Glutamatergic neuron (in vitro differentiated cells): ENCODE measurements at regions not wholly inside any gene's neighbourhood (a gene's known extent, or its start where the extent isn't known, plus 50 kb on each side); places are given as distances from the start of the nearest gene placed in this dataset.

Source experiments
- DNase-seq: peaks from one replicate; pipeline ENCODE4 v3.0.0; 2022
- H3K27ac Mint-ChIP-seq: one replicate; pipeline ENCODE4 v1.8.0; 2020; ENCODE audit warnings: mild to moderate bottlenecking, mixed read lengths, inconsistent platforms; ENCODE audit not compliant: unreplicated experiment
- H3K27me3 Mint-ChIP-seq: one replicate; pipeline ENCODE4 v1.8.0; 2020; ENCODE audit warnings: mild to moderate bottlenecking, moderate library complexity, mixed read lengths, inconsistent platforms; ENCODE audit not compliant: unreplicated experiment
- H3K36me3 Mint-ChIP-seq: one replicate; pipeline ENCODE4 v1.8.0; 2020; ENCODE audit warnings: mild to moderate bottlenecking, mixed read lengths, inconsistent platforms; ENCODE audit not compliant: unreplicated experiment
- H3K4me1 Mint-ChIP-seq: one replicate; pipeline ENCODE4 v1.8.0; 2020; ENCODE audit warnings: mild to moderate bottlenecking, low read depth, mixed read lengths, inconsistent platforms; ENCODE audit not compliant: unreplicated experiment
- H3K4me3 Mint-ChIP-seq: one replicate; pipeline ENCODE4 v1.8.0; 2020; ENCODE audit warnings: mild to moderate bottlenecking, mixed read lengths, inconsistent platforms; ENCODE audit not compliant: unreplicated experiment
- H3K9me3 Mint-ChIP-seq: one replicate; pipeline ENCODE4 v1.8.0; 2020; ENCODE audit warnings: mild to moderate bottlenecking, moderate library complexity, mixed read lengths, inconsistent platforms; ENCODE audit not compliant: unreplicated experiment
- TF ChIP-seq, protein P1 (sequence below): fragments of 200-600 bp; sonication (generic); IDR thresholded peaks from one replicate; pipeline ENCODE4 v1.5.0; 2021; ENCODE audit not compliant: partially characterized antibody, unreplicated experiment

DNA sequence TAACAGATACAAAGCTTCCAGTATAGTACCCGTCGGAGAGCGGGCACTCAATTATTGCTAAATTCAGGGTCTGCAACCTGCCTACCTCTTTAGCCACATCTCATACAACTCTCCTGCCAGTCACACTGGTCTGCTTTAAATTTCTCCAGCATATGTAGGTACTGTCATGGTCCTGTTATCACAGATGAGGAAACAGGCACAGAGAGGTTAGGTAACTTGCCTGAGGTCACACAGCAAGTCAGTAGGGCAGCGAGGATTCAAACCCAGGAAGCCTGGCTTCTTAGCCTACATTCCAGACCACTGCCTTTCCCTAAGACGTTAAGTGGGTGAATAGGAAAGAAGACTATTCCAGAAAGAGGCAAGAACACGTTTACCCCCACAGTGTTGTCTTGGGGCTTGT, 186.0 kb upstream of the NFIB start:
- no peaks in the 10 kb centered on the region for H3K4me1 Mint-ChIP-seq

GRCh38 chr9:14498824-14499223, 184.9 kb upstream of the NFIB start:
- TF ChIP-seq, protein P1, sequence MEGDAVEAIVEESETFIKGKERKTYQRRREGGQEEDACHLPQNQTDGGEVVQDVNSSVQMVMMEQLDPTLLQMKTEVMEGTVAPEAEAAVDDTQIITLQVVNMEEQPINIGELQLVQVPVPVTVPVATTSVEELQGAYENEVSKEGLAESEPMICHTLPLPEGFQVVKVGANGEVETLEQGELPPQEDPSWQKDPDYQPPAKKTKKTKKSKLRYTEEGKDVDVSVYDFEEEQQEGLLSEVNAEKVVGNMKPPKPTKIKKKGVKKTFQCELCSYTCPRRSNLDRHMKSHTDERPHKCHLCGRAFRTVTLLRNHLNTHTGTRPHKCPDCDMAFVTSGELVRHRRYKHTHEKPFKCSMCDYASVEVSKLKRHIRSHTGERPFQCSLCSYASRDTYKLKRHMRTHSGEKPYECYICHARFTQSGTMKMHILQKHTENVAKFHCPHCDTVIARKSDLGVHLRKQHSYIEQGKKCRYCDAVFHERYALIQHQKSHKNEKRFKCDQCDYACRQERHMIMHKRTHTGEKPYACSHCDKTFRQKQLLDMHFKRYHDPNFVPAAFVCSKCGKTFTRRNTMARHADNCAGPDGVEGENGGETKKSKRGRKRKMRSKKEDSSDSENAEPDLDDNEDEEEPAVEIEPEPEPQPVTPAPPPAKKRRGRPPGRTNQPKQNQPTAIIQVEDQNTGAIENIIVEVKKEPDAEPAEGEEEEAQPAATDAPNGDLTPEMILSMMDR = no peak
- Mint-ChIP-seq H3K27ac (no peak overlapping the region), H3K9me3 (no peaks in the 10 kb centered on the region), H3K36me3 (no peaks in the 10 kb centered on the region), H3K4me3 (no peak overlapping the region), H3K27me3 (no peaks in the 10 kb centered on the region), H3K4me1 (no peaks in the 10 kb centered on the region)
- DNase-seq = no peak

More for the DNA sequence above, 186.0 kb upstream of the NFIB start:
- Mint-ChIP-seq H3K27ac (no peak overlapping the region), H3K9me3 (no peaks in the 10 kb centered on the region), H3K4me3 (no peak overlapping the region), H3K36me3 (no peaks in the 10 kb centered on the region), H3K27me3 (no peaks in the 10 kb centered on the region)
- TF ChIP-seq, protein P1 = no peak
- DNase-seq = no peak

DNA sequence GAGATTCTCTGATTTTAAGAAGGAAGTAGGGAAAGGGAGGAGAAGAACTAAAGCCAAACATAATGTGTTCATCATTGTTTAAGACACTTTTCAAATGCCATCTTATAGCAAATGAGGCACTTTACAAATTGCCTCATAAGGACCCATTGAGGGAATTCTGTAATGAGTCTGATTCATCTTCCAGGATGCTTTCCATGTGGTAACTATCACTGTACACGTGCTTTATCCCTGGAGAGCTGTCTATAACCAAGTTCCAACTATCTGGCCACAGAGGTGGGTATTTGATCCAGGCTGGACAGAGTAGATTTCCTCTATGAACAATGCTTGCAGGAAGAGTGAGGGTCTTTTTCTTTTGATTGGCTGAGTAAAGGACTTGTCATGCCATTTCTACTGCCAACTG, 183.5 kb upstream of the NFIB start:
- Mint-ChIP-seq H3K27me3 (no peaks in the 10 kb centered on the region), H3K9me3 (peaks cover 2% of the 10 kb centered on the region), H3K4me3 (no peak overlapping the region), H3K4me1 (no peaks in the 10 kb centered on the region), H3K27ac (no peak overlapping the region), H3K36me3 (no peaks in the 10 kb centered on the region)
- TF ChIP-seq, protein P1 = no peak
- no peak for DNase-seq

- Mint-ChIP-seq H3K36me3 (no peaks in the 10 kb centered on the region), H3K4me1 (no peaks in the 10 kb centered on the region), H3K9me3 (peaks cover 3% of the 10 kb centered on the region), H3K27me3 (no peaks in the 10 kb centered on the region), H3K4me3 (no peak overlapping the region), H3K27ac (no peak overlapping the region)
- TF ChIP-seq, protein P1 = no peak
- no peak for DNase-seq
Observed at GRCh38 chr9:14488421-14489190, 174.7 kb upstream of the NFIB start.

DNA sequence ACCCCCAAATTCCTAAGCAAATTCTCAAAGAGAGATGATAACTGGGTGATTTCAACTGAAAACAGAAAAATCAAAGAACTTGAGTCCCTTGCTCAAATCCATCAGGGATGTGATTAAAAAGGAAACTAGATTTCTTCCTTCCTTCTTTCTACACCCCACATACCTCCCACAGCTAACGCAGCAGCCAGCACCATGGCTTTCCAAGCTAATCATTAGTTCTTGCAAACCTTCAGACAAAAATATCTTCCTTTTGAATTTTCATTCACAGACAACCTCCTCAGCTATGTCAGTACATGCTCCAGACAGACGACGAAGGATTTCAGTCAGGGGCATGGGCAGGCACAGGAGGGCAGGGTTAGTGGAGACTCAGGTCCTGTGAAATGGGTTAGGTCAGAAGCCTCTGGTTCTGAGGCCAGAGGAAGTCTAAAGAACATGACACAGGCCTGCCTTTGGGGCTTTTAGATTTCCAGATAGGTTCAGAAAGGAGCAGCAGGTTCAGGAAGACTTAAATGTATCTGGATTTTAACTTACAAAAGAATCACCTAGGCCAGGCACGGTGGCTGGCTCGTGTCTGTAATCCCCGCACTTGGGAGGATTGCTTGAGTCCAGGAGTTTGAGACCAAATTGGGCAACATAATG, 173.7 kb upstream of the NFIB start:
- Mint-ChIP-seq H3K9me3 (peaks cover 1% of the 10 kb centered on the region), H3K27me3 (no peaks in the 10 kb centered on the region), H3K27ac (no peak overlapping the region), H3K4me3 (no peak overlapping the region), H3K4me1 (no peaks in the 10 kb centered on the region), H3K36me3 (no peaks in the 10 kb centered on the region)
- no peak for DNase-seq
- TF ChIP-seq, protein P1 = no peak
